ENCODE measurements at regions not wholly inside any gene's neighbourhood (a gene's known extent, or its start where the extent isn't known, plus 50 kb on each side); places are given as distances from the start of the nearest gene placed in this dataset.
A peak's percentile ranks its signal among the peaks of the same experiment; 100 is the strongest.

DNA sequence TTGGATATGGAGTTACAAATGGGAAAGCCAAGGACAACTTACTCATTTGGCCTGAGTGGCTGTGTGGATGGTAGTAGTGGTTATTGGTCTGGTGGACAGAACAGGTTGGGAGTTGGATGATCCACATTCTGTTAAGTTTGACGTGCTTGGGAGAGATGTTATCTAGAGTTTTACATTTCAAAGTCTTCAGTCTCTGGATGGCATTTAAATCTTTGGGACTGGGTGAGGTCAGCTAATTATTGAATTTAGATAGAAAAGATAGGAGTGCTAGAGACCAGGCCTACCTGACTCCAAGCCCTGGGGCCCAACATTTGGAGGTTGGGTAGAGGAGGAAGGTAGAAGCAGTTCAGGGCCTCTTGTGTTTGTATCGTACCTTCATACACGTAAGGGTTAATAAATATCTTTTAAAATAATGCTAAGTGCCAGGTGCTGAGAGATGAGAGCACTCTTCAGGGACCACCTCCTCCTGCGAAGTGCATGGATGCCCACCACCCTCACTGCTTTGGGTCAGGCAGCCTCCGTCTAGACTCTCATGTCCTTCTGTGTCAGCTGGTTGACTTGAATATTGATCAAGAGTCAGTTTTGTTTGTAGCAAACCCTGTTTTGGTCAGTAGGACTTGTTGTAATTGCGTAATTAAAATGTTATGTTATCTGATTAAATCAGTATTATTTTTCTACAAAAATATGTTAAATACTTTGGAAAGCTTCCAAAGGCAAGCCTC is 460.4 kb upstream of the RGS6 start:
- no peak for DNase-seq

- no peak for DNase-seq
Observed at GRCh38 chr14:71472356-71473340, 459.6 kb upstream of the RGS6 start.

DNA sequence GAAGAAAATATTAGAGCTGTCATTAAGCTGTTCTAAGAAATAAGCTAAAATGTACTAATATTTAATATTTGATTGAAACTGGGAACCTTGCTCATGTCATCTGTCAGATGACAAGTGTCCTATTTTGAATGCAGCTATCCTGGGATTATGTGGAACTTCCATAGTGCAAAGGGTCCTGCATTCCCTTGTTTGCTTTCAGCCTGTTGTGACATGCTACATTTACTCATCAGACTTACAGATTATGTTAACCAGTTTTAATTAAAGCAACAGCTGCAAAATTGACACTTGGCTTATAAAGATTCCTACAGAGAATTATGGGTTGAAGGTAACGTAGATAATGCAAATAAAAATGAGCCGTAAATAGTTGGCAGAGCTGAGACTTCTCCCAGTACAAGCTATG is 458.4 kb upstream of the RGS6 start:
- DNase-seq, result no peak

- no peak for DNase-seq
Observed at GRCh38 chr14:71474301-71475265, 457.6 kb upstream of the RGS6 start.

GRCh38 chr14:71475916-71476315 is 456.3 kb upstream of the RGS6 start:
- no peak for DNase-seq

DNA sequence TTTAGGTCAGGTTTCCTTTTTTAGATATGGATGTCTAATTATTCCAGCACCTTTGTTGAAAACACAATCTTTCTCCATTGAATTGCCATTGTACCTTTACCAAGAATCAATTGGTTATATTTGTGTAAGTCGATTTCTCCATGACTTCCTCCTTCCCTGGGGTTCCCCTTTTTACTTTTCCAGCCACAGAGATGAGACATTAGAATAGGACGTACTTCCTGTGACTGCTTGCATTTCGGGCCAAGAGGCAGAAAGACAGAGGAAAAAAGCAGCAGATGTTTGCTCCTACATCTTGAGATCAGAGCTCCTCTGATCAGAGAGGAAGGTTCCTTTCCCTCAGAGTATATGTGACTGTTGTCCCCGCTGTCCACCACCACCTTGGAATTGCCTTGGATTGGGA is 453.7 kb upstream of the RGS6 start:
- DNase-seq, result no peak

DNA sequence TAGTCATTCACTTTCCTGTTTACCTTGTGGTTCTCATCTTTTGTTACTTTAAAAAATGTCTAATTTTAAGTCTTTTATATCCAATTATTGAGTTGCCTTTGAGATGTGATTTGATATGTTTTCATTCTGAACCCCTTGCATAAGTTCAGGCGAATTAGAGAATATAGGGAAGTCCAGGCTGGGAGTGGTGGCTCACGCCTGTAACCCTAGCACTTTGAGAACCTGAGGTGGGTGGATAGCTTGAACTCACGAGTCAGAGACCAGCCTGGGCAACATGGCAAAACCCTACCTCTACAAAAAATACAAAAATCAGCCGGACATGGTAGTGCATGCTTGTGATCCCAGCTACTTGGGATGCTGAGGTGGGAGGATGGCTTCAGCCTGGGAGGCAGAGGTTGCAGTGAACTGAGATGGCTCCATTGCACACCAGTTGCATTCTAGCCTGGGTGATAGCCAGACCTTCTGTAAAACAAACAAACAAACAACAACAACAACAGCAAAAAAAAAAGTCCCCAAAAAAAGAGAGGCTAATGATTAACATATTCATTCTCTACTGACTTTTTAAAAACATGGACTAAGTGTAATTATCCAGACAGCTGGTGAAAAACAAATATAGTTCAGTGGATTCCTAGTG is 451.1 kb upstream of the RGS6 start:
- no peak for DNase-seq

DNA sequence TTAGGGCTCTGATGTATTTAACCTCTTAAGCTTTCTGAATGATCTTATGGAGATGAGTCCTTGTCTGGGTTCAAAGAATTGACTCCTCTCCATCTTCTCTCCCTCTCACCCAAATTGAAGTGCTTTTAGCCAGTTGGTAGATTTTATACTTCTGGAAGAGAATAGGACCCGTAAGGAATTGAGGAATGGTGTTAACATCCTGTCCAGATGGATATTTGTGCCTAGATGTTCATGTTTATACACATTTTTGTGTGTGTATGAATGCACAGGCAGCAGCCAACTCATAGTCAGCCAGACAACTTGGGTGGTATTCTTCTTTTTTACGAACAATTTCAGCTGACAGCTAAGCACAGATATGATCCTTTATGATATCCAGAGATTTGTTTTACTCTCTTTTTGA is 449.6 kb upstream of the RGS6 start:
- DNase-seq, result no peak

GRCh38 chr14:71483154-71483553 is 449.1 kb upstream of the RGS6 start:
- DNase-seq, result no peak

- no peak for DNase-seq
Observed at GRCh38 chr14:71485833-71486232, 446.4 kb upstream of the RGS6 start.

- DNase-seq, result no peak
Observed at GRCh38 chr14:71486279-71486678, 445.9 kb upstream of the RGS6 start.

- no peak for DNase-seq
Observed at GRCh38 chr14:71487449-71487848, 444.8 kb upstream of the RGS6 start.

GRCh38 chr14:71487941-71488340 is 444.3 kb upstream of the RGS6 start:
- no peak for DNase-seq

- DNase-seq, result no peak
Observed at GRCh38 chr14:71488703-71489191, 443.5 kb upstream of the RGS6 start.

GRCh38 chr14:71489742-71490141 is 442.5 kb upstream of the RGS6 start:
- no peak for DNase-seq

GRCh38 chr14:71491931-71492330 is 440.3 kb upstream of the RGS6 start:
- peak; percentile 61 for DNase-seq

DNA sequence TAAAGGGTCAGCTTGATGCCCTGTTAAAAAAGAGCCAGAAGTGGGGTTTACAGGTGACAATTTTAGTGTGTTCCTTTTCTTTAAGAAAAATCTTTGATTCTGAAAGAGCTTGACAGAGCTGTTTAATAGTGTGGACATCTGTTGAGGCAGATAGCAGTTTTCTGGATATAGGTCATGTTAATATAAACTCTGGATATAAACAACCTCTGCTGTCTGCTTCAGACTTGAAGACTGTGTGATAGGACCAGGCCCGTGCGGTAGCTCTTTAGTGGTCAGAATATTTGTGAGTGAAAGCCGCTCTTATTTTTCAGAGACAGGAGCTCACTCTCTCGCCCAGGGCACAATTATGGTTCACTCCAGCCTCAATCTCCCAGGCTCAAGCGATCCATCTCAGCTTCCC is 439.9 kb upstream of the RGS6 start:
- no peak for DNase-seq

DNA sequence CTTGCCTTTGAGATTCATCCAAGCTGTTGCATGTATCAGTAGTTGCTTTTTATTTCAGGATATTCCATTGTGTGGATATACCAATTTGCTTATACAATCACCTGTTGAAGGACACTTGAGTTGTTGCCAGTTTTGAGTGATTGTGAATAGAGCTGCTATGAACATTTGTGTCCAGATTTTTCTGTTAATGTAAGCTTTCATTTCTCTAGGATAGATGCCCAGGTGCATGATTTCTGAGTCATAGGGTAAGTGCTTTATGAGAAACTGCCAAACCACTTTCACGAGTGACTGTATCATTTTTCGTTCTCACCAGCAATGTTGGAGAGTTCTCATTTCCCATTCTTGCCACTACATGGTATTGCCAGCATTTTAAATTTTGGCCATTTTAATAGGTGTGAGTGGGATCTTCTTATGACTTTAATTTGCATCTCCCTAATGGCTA is 434.6 kb upstream of the RGS6 start:
- no peak for DNase-seq

DNA sequence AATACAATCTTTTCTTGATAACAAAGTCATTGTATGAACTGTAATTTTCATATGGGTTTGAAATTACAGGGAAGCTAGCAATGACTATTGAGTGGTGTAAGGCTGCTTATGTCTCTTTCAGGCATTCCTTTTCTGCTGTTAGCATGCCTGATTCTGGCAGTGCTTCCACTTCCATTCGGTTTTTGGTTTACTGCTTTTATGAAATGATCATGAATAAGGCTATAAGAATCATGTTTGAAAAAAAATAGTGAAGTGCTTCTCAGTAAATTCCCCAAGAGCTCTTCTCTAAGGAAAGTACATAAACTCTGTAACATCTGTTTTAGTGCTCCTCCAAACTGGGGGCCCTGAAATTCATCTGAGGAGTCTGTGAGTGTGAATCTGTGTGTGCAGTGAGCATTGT is 434.0 kb upstream of the RGS6 start:
- DNase-seq, result no peak

- DNase-seq, result no peak
Observed at GRCh38 chr14:71499018-71499417, 433.2 kb upstream of the RGS6 start.

- DNase-seq, result no peak
Observed at GRCh38 chr14:71507681-71508080, 424.5 kb upstream of the RGS6 start.

DNA sequence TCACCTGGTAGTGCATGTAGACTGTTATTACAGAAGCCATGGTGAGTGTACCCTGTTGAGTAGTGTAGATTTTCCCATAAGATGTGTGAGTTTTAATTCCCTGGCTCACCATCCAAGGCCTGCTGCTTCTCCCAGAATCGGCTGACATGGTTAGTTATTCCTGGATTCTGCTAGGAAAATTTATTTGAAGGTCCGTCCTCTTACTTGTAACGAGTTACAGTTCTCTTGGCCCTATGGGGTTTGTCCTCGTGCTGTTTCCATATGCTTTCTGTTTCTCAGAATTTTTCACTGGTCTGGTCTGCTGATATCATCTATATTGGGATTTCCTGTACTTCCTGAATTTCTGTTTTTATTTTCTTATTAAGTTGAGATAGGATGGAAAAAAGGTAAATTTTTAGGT is 423.3 kb upstream of the RGS6 start:
- DNase-seq, result no peak

Data from left hindlimb (tissue), 1 donor.